ENCODE measurements at regions not wholly inside any gene's neighbourhood (a gene's known extent, or its start where the extent isn't known, plus 50 kb on each side); places are given as distances from the start of the nearest gene placed in this dataset.

DNA sequence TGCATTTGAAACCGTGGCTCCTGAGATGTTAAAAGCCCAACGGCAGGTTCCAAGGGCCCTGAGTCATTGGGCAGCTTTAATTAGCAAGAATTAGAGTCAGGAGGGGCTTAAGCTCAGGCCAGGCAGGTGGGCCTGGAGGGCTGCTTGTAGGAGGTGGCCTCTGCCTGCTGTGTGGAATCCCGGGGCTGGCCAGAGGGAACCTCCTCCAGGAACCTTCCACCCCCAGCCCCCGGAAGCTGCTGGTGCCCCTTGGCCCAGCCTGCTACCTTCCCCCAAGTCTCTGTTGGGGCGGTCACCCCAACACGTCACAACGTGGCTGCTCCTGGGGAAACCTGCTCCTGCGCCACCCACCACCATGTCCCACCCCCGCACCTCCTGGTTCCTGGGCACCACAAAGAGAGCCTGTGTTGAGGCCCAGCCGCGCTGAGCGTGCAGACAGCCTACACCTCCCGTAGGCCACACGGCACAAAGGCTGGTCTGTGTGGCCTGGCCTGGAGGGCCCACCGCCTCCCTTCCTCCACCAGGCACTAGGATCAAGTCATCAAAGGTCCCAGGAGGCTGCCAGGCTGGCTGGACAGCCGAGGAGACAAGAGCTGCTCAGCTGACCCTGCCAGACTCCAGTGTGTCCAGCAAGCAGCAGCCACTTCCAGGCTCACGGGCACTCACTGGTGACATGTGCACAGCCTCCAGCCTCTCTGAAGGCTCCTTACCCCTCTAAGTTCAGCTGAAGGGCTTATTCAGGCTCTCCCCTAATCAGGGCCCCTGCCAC is 86.3 kb downstream of the SNX5 start:
- Histone ChIP-seq H3K23me2 (ENCODE audit: insufficient read length, low read depth, low read length, poor library complexity, severe bottlenecking) (no peaks in the 10 kb centered on the region), H3K23ac (ENCODE audit: insufficient read length, low read depth, low read length) (no peak overlapping the region), H2BK12ac (ENCODE audit: insufficient read length, low read depth, low read length) (no peak overlapping the region), H3K56ac (ENCODE audit: insufficient read length, low read depth, low read length) (no peak overlapping the region), H2BK15ac (ENCODE audit: low read depth, low read length) (no peak overlapping the region), H3K4me2 (ENCODE audit: insufficient read depth, insufficient read length, low read length) (no peak overlapping the region), H2BK20ac (ENCODE audit: low read depth, low read length, poor library complexity, severe bottlenecking) (no peak overlapping the region), H2BK5ac (ENCODE audit: insufficient read length, low read length) (no peak overlapping the region), H3K4ac (ENCODE audit: low read depth, low read length) (no peak overlapping the region), H3K9ac (ENCODE audit: extremely low read depth, insufficient read length, low read length) (no peak overlapping the region), H2BK120ac (ENCODE audit: low read depth, low read length, poor library complexity, severe bottlenecking) (no peak overlapping the region), H3K4me1 (ENCODE audit: insufficient read depth, low read length) (no peaks in the 10 kb centered on the region), H4K5ac (ENCODE audit: insufficient read length, low read depth, low read length) (no peak overlapping the region), H3K27ac (ENCODE audit: insufficient read length, low read depth, low read length) (no peak overlapping the region), H3K79me1 (ENCODE audit: insufficient read depth, low read depth, low read length, poor library complexity, severe bottlenecking) (no peaks in the 10 kb centered on the region), H2AK5ac (ENCODE audit: insufficient read length, low read length) (no peak overlapping the region), H4K20me1 (ENCODE audit: control insufficient read depth, insufficient read depth, insufficient read length) (no peaks in the 10 kb centered on the region), H4K8ac (replicated peaks; ENCODE audit: insufficient read length, low read depth, low read length) (no peak overlapping the region), H2AFZ (ENCODE audit: low read length) (no peak overlapping the region), H4K91ac (ENCODE audit: insufficient read length, low read depth, low read length) (no peak overlapping the region), H3K27me3 (ENCODE audit: insufficient read depth, low read length) (no peaks in the 10 kb centered on the region), H3K14ac (ENCODE audit: insufficient read depth, low read length) (peak overlapping the region; percentile 21; the same call in 1 of the 2 replicates), H3T11ph (ENCODE audit: low read length) (no peak overlapping the region), H3K9me3 (ENCODE audit: control insufficient read depth, low read depth, low read length) (no peaks in the 10 kb centered on the region), H3K79me2 (ENCODE audit: insufficient read depth, low read length) (no peaks in the 10 kb centered on the region), H3K18ac (ENCODE audit: insufficient read length, low read depth, low read length) (no peak overlapping the region)
- peaks cover 3% of the 10 kb centered on the region for H3K27me3 Mint-ChIP-seq (ENCODE audit: low read depth)
- H3K36me3 Mint-ChIP-seq (ENCODE audit: insufficient read depth in 1 of 3, low read depth in 3 of 3), result no peaks in the 10 kb centered on the region
- peak overlapping the region in 1 of 3 experiments; percentile 72; a peak in 3 of 7 replicates for H3K27ac Mint-ChIP-seq
- no peak for TF ChIP-seq CTCF (conservative IDR thresholded peaks at IDR 0.05)
- H3K4me3 Mint-ChIP-seq, result no peak overlapping the region
- no peak for DNase-seq
- H3K4me1 Mint-ChIP-seq, result peaks cover 30 to 33% of the 10 kb centered on the region in 2 experiments
- H3K9me3 Mint-ChIP-seq, result no peaks in the 10 kb centered on the region
- no CpG with 5 or more reads among the region's 17 CpGs for WGBS (ENCODE audit: extremely low coverage, insufficient read length, low lambda C conversion rate)

Measured in H9 (cell line).